ENCODE measurements at regions not wholly inside any gene's neighbourhood (a gene's known extent, or its start where the extent isn't known, plus 50 kb on each side); places are given as distances from the start of the nearest gene placed in this dataset.

DNA sequence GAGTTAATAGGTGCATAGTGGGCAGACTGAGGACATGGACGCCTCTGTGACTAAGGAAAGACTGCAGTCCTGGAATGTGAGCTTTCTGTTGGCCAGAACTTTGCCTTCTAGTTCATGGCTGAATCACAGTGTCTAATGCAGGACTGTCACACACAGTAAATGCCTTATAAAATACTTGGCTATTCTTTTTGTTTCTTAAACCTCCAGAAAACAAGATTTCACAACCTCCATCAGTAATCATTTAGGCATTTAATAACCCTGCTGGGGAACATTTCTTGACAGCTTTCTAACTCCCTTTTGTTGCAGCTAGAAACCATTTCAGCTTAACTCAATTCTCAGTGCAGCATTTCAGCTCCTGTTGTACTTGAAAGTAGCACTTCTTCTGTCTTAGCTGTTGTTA lies 335.8 kb upstream of the DDI1 start:
- CTCF ChIA-PET: interaction anchor here (0.7 kb wide), 1 partner anchor 19 kb away, joined by 3 read pairs; no protein-coding TSS in a partner anchor
- TF ChIP-seq, protein P1, sequence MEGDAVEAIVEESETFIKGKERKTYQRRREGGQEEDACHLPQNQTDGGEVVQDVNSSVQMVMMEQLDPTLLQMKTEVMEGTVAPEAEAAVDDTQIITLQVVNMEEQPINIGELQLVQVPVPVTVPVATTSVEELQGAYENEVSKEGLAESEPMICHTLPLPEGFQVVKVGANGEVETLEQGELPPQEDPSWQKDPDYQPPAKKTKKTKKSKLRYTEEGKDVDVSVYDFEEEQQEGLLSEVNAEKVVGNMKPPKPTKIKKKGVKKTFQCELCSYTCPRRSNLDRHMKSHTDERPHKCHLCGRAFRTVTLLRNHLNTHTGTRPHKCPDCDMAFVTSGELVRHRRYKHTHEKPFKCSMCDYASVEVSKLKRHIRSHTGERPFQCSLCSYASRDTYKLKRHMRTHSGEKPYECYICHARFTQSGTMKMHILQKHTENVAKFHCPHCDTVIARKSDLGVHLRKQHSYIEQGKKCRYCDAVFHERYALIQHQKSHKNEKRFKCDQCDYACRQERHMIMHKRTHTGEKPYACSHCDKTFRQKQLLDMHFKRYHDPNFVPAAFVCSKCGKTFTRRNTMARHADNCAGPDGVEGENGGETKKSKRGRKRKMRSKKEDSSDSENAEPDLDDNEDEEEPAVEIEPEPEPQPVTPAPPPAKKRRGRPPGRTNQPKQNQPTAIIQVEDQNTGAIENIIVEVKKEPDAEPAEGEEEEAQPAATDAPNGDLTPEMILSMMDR (IDR thresholded peaks at IDR 0.05; ENCODE audit: control extremely low read depth, extremely low read depth, low read depth, missing control alignments): no peak
- POLR2A ChIA-PET: no interaction called here
- no peak for DNase-seq (ENCODE audit: extremely low spot score)

DNA sequence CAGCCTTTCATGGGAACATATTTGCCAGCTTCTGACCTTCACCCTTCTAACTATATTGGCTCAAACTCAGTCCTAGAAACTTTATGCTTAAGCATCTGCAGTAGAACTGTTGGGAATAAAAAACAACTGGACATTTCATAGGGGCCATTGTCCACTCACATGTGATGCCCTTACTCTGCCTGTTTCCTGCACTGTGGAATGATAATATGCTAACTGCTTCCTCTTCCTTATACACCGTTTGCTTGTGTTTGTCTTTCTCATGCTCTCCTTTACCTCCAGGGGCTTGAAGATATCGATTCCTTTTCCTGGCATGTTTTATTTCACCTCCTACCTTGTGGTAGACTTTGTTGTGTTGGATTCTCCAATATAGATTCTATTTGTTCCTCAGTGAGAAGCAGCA lies 333.0 kb upstream of the DDI1 start:
- POLR2A ChIA-PET: no interaction called here

DNA sequence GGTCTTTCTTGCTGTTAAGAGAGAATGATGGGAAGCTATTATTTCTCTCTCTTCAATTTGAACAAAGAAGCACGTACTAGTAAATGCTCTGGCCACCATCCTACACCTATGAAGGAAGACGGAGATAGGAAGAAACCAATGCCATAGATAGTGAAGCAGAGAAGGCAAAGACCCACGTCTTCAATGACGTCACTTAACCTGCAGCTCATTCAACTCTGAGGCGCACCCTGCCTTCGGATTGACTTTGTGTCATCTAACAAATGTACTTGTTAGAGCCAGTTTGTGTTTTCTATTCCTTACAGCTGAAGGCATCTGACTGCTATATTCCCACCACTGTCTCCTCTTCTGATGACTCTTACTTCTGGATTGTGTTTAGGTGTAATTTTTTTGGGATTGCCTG lies 332.5 kb upstream of the DDI1 start:
- CTCF ChIA-PET: interaction anchor here (0.9 to 1.4 kb wide), 2 partner anchors 10 to 43 kb away, joined by 3 to 4 read pairs; no protein-coding TSS in a partner anchor
- POLR2A ChIA-PET: no interaction called here
- DNase-seq (ENCODE audit: extremely low spot score): no peak
- TF ChIP-seq, protein P1 (IDR thresholded peaks at IDR 0.05; ENCODE audit: control extremely low read depth, extremely low read depth, low read depth, missing control alignments): no peak

More for the DNA sequence above, 333.0 kb upstream of the DDI1 start:
- TF ChIP-seq, protein P1 (IDR thresholded peaks at IDR 0.05; ENCODE audit: control extremely low read depth, extremely low read depth, low read depth, missing control alignments): no peak
- CTCF ChIA-PET: interaction anchor here (1.4 kb wide), 1 partner anchor 9 kb away, joined by 4 read pairs; no protein-coding TSS in a partner anchor
- no peak for DNase-seq (ENCODE audit: extremely low spot score)

DNA sequence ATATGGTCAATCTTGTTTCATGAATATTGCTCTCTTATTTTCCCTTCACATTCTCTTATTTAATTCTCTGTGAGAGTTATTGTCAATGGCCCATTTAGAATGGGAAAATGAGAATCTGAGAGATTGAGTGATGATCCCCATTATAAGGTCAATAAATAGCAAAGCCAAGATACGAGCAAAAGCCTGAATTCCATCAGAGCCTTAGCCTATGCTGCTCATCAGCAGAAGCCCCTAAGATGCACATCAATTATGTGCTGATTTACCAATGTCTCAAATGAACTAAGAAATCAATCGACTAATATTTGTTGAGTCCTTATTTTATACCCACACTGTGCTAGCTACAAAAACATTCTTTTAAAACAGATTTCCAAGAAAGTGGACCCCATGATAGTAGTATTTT lies 330.8 kb upstream of the DDI1 start:
- no peak for DNase-seq (ENCODE audit: extremely low spot score)
- CTCF ChIA-PET: interaction anchor here (2.9 kb wide), 1 partner anchor 23 kb away, joined by 11 read pairs; no protein-coding TSS in a partner anchor
- TF ChIP-seq, protein P1 (IDR thresholded peaks at IDR 0.05; ENCODE audit: control extremely low read depth, extremely low read depth, low read depth, missing control alignments): no peak
- POLR2A ChIA-PET: no interaction called here

DNA sequence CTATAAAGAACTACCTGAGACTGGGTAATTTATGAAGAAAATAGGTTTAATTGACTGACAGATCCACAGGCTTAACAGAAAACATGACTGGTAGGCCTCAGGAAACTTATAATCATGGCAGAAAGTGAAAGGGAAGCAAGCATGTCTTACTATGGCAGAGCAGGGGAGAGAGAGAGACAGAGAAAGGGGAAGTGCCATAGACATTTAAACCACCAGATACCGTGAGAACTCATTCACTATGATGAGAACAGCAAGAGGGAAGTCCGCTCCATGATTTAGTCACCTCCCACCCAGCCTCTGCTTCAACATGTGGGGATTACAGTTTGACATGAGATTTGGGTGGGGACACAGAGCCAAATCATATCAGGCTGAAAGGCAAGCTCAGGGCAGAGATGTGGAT lies 327.1 kb upstream of the DDI1 start:
- ChIA-PET POLR2A (no interaction called here), CTCF (no interaction called here)
- no peak for DNase-seq (ENCODE audit: extremely low spot score)
- TF ChIP-seq, protein P1 (IDR thresholded peaks at IDR 0.05; ENCODE audit: control extremely low read depth, extremely low read depth, low read depth, missing control alignments): no peak

DNA sequence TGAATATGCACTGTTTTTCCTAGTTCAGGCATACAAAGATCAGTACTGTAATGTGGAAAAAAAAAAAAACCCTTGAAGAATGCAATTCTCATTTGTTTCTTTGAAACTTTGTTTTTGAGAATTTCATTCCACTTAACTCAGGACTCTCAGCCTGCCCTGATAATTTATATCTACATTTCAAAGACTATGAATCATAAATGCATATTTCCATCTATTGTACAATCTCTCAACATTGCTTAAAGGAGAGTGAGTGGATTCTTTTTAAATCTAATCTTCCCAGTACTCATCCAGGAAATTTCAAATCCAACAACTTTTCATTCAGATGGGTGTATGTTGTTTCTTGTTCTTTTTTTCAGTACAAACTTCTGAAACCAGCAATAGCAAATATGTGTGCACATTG lies 322.2 kb upstream of the DDI1 start:
- POLR2A ChIA-PET: no interaction called here

More for the DNA sequence above, 322.2 kb upstream of the DDI1 start:
- CTCF ChIA-PET: no interaction called here
- no peak for DNase-seq (ENCODE audit: extremely low spot score)
- TF ChIP-seq, protein P1 (IDR thresholded peaks at IDR 0.05; ENCODE audit: control extremely low read depth, extremely low read depth, low read depth, missing control alignments): no peak
